ENCODE measurements at regions not wholly inside any gene's neighbourhood (a gene's known extent, or its start where the extent isn't known, plus 50 kb on each side); places are given as distances from the start of the nearest gene placed in this dataset.

GRCh38 chr3:104885214-104885814 lies 481.4 kb upstream of the ALCAM start:
- TF ChIP-seq, protein P1, sequence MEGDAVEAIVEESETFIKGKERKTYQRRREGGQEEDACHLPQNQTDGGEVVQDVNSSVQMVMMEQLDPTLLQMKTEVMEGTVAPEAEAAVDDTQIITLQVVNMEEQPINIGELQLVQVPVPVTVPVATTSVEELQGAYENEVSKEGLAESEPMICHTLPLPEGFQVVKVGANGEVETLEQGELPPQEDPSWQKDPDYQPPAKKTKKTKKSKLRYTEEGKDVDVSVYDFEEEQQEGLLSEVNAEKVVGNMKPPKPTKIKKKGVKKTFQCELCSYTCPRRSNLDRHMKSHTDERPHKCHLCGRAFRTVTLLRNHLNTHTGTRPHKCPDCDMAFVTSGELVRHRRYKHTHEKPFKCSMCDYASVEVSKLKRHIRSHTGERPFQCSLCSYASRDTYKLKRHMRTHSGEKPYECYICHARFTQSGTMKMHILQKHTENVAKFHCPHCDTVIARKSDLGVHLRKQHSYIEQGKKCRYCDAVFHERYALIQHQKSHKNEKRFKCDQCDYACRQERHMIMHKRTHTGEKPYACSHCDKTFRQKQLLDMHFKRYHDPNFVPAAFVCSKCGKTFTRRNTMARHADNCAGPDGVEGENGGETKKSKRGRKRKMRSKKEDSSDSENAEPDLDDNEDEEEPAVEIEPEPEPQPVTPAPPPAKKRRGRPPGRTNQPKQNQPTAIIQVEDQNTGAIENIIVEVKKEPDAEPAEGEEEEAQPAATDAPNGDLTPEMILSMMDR (IDR thresholded peaks at IDR 0.05) = no peak
- TF ChIP-seq POLR2A (IDR thresholded peaks at IDR 0.05) = no peak
